ENCODE measurements at regions not wholly inside any gene's neighbourhood (a gene's known extent, or its start where the extent isn't known, plus 50 kb on each side); places are given as distances from the start of the nearest gene placed in this dataset.

DNA sequence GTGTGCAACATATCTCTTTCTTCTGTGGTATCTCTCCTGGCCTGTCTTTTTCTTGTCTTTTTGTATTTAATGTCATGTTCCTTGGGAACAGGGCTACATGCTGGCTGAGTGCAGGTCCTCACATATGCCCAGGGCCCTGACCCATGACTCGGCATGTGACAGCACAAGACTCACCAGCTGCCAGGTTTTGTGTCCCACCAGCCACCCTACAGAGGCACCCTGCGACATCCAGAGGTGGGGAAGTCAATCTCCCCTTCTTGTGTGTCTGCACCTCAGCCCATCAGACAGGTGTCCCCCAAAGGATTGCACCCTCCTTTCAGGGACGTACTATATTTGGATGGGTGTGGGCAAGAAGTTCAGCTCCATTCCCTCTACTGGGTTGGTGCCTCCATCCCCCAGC is 576.3 kb downstream of the RNF144B start:
- DNase-seq (ENCODE audit: low spot score) = no peak

DNA sequence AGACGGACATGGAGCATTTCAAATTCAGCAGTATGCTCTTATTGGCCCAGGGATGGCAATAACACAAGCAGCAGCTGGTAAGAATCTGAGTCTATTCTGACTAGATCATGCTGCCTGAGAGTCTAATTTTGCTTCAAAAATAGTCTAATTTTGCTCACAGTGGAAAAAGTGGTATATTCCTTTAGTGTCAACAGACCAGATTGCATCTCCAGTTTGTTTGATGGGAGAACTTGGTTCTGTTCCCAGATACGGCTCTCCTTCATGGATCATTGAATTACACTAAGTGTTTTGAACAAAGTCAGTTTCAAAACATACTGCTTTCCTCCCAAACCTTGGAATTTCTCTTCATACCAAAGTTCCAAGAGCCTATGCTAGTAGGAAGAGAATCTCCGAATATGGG is 586.1 kb downstream of the RNF144B start:
- no peak for DNase-seq (ENCODE audit: low spot score)

DNA sequence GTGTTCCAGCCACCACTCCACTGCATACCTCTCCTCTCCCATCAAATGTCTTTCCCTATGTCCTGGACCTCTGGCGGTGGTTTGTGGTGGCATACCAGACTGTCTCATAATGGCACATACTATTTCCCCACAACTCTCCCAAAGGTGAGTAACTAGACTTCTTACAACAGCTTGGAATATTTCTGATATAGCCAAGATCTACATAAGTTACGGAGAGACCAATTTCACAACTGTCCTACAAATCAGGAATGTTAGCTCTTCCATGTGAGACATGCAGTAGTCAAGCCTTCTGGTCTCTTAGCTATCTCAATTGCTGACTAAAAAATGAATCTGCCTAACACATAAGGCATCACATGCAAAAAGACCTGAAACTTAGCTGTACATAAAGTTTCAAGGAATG is 588.9 kb downstream of the RNF144B start:
- DNase-seq (ENCODE audit: low spot score) = no peak

DNA sequence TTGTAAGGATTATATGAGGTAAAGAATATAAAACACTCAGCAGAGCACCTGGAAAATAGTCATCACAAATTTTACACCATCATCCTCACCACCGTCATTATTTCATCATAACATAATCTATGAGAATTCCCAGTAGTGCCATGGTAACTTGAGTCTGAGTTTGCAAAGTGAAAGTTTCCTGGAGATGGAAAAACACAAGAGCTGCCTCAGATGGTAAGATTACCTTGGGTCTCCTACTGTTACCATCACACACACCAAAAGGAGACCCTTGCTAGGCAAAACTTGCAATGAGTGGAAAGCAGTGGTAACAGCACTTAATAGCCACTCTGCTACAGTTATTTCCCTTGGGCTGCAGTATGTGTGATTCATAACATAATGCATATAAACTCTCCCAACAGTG is 589.8 kb downstream of the RNF144B start:
- no peak for DNase-seq (ENCODE audit: low spot score)

DNA sequence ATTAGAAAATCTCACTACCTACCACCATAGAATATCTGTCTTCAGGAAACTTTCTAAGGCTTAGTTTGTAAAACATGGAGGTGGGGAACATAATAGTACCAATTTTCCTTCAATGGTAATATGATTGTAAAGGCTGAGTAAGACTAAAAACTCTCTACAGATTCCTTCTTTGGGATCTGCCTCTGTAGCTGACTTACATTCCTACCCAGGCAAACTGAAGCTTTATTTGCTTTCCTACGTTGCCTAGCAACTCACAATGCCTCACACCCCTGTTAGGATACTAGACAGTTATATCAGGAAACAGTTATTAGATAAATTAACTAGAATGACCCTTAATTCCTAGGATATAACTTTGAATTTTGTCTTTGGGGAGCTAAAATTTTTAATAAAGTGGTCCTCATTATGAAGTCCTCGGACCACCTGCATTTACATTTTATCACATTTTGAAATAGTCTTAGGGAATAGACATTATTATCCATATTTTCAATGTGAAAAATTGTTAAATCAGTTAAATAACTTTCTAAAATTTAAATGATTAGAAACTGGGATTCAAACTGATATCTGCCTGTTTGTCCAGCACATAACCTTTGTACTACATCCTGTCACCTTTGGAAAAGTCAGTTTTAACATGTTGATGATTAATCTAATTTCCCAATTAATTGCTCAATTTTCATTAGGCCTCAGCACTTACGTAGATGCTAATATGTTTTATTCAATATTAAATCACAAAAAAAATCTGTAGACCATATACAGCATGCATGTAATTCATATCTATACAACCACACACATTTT is 591.4 kb downstream of the RNF144B start:
- no peak for DNase-seq (ENCODE audit: low spot score)

DNA sequence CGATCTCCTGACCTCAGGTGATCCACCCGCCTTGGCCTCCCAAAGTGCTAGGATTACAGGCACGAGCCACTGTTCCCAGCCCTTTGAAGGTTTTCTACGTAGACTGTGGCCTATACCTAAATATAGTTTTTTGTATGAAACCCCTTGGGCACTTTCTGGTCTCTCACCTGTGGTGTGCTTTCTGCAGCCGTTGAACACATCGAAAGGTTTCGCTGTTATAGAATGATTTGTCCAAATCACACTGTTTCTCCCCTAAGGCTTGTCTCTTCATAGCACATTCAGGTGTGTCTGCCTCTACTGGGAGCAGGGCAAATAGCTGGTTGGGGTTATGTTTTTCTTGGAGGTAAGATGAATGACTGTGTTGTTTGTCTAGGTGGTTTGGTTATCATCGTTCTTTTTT is 597.9 kb downstream of the RNF144B start:
- no peak for DNase-seq (ENCODE audit: low spot score)

DNA sequence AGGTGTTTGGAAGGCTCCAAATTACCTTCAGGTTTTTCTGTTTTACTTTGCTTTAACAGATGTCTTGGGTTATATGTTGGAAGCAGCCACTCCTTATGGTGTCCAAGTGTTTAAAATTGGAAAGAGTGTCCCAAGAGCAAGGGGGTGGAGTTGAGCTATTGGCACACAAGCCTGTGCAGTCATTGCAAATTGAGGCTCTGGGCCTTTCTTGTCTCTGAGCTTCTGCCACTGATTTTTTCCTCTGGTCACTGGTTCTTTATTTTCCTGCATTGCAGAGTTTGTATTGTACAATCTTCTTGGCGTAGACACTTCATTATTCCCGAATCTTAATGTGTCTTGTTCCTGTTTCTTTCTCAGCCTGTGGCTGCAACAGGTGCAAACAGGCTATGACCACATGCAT is 598.8 kb downstream of the RNF144B start:
- DNase-seq (ENCODE audit: low spot score) = no peak

DNA sequence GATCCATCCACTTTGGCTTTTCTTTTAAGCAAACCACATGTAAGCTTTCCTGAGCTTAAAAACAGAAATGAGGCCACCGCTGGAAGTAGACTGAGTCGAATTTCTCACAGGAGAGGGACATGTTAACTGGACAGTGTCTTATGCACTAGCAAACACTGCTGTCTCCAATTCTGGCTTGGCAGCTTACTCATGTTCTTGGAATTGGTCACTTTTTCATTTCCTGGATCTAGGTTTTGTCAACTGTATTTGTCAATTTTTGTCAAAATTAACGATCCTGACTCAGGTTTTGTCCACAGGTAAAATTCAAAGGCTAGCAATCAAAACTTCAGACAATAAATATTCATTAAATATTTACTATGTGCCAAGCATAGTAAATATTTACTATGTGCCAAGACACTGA is 601.5 kb downstream of the RNF144B start:
- no peak for DNase-seq (ENCODE audit: low spot score)

DNA sequence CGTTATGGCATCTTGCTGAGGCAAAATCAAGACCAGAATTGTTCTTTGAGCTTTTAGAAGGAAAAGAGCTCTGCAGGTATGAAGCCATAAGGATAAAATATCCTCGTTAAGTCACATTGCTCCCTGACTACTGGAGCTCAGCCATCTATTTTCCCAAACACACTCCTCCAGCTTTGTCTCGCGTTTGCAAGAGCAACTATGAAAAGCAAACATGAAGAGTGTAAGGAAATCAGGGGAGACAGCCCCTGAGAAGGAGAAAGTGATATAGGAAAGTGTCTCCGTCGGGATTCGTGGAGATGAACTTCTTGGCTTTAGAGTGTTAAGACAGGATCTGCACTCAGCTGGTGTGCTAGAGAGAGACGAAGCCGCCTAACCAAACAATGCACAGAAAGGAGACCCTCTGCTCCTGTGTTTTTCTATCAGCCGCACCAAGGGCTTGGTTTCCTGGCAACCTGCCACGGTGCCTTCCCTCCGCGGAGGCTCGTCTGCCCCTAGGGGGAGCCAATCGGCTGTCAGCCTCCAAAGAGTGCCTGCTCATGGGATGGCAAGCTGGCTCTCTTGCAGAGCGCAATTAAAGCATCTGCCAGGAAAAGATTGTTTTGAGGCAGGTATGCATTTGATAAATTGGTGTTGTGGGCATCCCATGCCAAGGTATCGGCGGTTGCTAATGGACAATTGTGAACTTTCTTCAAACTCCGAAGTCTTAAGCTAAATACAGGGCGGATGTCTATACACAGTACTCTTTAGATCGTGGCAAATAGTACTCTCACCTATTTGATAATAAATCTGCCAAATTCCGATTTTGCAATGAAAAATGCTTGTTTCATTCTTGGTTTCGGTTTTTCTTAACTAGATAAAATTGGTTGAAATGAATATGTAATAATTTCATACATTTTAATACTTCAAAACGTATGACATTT is 603.2 kb downstream of the RNF144B start:
- DNase-seq (ENCODE audit: low spot score) = peak; percentile 80

DNA sequence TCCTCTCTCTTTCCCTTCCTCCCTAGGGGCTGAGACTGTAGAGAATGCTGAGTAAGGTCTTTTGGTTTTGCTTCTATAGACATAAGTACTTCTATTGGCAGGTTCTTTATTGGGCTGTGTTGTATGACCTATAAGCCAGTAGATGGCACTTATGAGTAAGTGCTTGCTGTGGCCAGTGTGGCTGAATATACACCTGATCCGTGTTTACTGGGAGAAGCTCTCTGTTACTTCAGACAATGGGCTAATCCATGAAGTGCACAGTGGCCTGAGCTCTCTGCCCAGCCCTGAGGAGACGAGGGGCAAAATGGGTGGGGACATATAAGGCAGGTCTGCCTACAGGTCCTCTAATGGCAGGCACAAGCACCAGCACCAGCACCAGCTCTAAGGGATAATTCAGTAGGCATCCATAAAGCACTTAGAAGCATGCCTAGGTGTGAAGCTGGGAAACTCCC is 610.3 kb downstream of the RNF144B start:
- peak; percentile 67 for DNase-seq (ENCODE audit: low spot score)

DNA sequence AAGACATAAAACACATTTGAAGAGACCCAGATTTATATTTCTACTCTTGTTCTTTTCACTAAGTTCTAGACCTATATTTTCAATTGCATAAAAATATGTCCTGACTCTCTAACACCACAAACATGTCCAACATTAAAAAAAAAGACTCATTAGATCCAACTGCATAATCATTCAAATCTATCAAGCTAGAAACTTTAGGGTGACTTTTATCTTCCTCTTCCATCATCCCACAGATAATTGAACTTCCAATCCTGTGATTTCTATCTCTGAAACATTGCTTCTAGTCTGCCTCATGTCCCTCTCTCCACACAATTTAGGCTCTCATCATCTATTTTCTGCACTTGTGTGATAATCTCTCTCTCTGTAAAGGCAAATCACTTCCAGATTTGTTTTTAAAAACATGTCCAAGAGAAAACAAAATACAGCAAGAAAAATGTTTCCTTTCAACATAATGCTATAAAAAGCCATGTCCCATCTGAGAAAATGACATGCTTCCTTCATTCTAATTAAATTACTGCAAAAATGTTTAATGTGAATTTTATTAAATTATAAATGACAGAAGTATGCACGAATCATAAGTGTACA is 615.9 kb downstream of the RNF144B start:
- DNase-seq (ENCODE audit: low spot score) = no peak

DNA sequence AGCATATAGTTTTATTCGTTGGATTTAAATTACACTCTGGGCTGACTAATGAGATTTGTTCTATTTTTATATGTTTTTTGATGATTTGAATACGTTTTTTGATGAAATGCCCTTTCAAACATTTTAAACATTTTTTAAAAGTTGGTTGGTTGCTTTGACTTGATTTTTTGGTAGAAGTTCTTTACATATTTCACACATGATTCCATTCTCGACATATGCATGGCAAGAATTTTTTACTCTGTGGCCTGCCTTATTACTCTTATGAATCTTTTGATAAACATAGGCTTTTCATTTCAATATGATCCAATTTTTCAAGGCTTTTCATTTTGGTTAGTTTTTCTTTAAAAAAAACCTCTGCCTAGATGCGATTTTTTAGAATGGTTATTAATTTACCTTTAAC is 617.0 kb downstream of the RNF144B start:
- no peak for DNase-seq (ENCODE audit: low spot score)

DNA sequence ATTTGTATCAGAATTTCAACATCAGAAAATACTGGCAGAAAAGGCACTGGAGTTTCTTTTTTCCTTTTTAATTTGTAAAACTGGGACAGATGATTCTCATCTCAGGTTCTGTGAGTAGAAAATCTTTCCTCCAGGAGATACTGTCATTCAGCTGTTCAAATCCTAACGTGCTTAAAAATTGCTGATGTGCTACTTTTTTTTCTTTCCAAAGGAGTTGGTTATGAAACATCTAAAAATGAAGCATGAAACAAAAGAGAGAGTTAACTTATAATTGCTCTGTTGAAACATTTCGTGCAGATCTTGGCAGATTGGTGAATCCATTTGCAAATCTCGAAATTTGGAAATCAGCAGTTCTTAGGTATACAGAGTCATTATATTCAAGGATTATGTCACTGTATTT is 622.6 kb downstream of the RNF144B start:
- no peak for DNase-seq (ENCODE audit: low spot score)

DNA sequence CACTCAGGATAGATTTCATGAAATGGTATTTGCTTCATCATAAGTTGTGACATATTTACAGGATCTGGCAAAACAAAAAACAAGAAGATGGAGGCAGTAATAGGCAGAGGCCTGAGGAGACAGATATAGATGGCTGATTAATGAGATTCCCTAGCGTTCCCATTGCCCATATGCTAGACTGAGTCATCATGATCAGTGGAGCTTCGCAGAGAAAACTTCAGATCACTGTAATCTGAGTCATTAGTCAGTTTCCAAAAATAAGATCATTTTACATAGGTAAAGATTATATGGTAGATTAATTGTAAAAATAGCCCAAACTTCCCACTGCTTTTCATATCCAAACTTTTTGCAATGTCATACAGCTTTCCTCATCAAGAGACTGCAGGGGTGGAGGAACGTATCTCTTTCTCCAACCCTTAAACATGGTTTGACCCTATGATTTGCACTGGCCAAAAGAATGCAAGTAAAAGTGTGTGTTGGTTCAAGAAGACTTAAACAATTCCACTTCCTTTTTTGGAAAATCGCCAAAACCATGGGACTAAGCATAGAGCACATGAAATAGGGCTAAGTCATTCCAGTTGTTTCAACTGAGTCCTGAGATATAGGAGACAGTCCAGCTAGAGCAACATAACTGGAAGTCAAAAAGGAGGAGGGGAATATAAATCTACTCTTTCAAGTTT is 626.0 kb downstream of the RNF144B start:
- DNase-seq (ENCODE audit: low spot score) = no peak

DNA sequence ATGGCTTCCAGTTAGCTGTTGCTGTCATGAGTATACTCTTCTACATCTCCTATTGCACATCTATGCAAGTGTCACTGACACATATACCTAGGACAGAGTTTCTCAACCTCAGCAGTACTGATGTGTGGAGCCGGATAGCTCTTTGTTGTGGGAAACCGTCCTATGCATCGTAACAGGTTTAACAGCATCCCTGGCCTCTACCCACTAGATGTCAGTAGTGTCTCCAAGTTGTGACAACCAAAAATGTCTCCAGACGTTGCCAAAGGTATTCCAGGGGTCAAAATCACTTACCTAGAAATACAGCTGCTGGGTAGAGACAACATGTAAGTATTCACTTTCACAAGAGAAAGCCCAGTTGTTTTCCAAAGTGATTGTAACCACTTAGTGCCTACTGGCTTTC is 637.6 kb downstream of the RNF144B start:
- peak; percentile 41 for DNase-seq (ENCODE audit: low spot score)

DNA sequence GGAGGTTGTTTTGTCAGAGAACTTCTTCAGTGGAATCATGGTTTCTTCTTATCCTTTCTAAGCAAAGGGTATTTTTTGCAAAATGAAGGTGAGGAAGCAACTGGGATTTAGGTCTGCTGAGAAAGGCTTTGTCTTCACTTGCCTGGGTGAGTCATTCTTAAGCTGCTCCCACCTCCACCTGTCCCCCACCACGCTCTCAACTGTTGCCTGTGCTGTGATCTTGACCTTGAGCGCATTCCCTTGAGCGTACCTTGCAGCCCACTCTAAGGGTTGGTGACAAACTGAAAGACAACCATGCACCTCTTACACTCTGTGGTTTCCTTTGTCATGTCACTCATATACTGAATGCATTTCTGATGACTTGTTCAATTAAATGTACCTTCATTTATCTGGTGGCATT is 641.1 kb downstream of the RNF144B start:
- DNase-seq (ENCODE audit: low spot score) = no peak

DNA sequence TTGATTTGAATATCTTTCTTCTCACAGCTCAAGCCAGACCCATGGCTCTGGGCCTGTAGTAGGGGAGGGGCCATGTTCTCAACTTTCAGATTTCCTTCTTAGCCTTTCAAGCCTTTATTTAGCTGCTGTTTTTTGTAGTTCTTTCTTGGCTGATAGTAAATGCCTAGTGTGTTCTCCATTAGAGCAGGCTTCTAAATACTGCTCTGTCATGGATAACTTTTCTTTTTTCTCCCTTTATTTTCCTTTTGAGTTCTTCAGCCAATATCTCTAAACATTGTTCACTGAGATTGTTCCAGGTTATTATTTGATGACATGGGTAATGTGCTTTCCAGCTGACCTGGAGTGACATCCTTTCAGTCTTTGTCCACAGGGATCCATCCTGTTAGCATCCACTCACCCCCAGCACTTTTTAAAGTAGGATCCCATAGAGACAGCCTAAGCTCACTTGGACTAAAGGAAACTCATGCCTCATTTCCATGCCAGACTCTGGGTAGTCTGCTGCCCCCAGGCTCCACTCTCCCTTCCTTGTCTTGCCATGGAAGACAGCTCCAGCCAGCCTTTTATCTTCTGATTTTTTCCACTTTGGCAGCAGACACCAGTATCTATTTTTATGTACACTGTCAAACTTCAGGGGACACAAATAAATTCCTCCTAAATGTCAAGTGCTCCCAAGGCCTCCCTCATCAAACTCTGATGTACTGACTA is 645.6 kb downstream of the RNF144B start:
- no peak for DNase-seq (ENCODE audit: low spot score)

DNA sequence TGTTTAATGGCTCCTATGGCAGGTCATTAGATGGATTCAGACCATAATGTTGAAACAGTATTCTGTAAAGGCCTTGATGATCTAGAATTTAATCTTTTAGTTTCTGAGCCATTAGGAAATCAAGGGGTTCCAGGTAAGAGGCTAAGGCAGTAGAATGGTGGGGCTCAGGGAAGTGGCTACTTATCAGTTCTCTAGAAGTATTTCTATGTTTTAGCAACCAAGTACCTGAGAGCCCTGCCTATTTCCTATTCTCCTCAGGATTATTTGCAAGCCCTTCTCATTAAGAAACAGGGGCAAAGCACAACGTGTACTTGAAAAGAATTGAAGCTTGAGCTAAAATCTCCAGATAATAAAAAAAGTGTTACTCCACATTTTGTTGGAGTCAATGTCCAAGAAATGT is 646.5 kb downstream of the RNF144B start:
- no peak for DNase-seq (ENCODE audit: low spot score)

DNA sequence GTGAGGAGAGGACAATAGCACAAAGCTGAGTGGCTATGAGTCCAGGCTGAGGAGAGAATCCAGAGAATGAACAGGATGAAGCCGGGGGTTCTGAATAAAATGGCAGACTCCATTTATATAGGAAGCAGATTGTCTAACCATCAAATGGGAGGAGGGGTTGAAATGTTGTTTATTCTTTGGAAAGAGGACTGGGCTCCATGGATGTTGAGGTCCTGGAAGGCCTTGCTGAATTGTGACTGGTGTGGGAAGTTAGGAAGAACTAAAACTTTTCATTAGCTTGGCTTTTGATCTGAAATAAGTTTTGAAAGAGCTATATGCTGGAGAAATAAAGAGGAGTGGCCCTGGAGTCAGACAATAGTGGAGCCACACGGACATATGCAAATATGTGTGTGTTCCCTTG is 647.8 kb downstream of the RNF144B start:
- DNase-seq (ENCODE audit: low spot score) = no peak

DNA sequence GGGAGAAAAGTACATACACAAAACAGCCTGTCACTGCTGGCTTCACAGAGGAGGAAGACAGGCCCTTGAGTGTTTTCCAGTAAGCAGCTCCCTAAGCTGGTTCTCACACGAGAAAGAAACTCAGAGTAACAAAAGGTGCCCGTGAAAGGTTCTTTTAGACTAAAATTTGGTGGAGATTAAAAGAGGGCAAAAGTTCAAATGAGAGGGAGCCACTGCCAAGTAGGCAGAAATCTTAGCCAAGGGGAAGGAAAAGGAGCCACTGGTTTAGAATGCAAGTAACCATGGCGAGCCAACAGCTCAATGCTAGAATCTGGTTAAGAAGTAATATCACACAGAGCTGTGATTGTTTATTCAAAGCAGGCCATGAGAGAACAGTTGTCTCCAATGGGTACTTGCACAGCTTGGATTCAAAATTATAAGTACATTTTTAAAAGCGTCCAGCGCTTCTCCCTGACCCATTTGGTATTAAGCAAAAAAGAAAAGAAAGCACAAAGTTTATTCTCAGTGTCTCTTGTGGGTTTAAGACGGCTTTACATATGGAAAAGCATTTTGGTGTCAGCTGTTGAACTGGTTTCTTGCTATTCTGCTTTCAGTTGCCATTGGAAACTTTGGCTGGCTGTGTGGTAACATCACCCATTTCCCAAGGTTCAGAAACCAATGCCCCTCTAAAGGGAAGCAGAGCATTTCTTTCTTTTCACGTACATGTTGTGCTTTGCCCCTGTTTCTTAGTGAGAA is 648.5 kb downstream of the RNF144B start:
- DNase-seq (ENCODE audit: low spot score) = no peak

DNA sequence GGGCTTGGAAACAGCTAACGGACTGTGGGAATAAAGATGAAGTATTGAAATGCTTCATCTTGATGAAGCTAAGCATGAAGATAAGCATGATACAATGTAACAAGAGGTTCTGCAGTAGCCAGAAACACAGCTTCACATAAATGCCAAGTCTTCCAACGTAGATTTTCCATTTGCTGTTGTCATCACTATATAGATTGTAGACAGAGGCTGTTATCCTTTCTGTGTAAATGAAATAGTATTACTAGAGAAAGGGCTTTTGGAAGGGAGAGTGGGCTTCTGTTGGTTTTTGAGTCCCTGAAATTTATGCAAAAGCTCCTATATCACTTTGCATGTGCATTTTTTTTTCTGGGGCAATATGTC is 649.0 kb downstream of the RNF144B start:
- DNase-seq (ENCODE audit: low spot score) = no peak
